CD14-positive monocyte (primary cell): ENCODE measurements at regions not wholly inside any gene's neighbourhood (a gene's known extent, or its start where the extent isn't known, plus 50 kb on each side); places are given as distances from the start of the nearest gene placed in this dataset.

Experiments used
- DNase-seq, 3 donors: peaks; one replicate each; pipeline ENCODE4 v3.0.0-alpha.2; 2011 to 2022
- H2AFZ ChIP-seq: 2 replicates; pipeline ENCODE4 v1.6.0; 2012; ENCODE audit warnings: mild to moderate bottlenecking, low read depth, low read length, inconsistent platforms; ENCODE audit not compliant: insufficient read depth, poor library complexity, severe bottlenecking
- H3K27ac ChIP-seq, 2 donors: 1 replicate in 1 of 2; 2 replicates in 1 of 2; pipeline ENCODE4 v1.5.1; 2012 to 2013; ENCODE audit warnings: low read length in 2 of 2, control low read depth in 1 of 2, inconsistent platforms in 1 of 2, low read depth in 1 of 2, mild to moderate bottlenecking in 1 of 2
- H3K27me3 ChIP-seq, 2 donors: one replicate each; pipeline versions ENCODE4 v1.6.0 to v1.6.1; 2011 to 2013; ENCODE audit warnings: low read length in 2 of 2; ENCODE audit not compliant: control insufficient read depth in 2 of 2, insufficient read depth in 2 of 2
- H3K36me3 ChIP-seq, 2 donors: replicated peaks in 1 of 2; 1 replicate in 1 of 2; 2 replicates in 1 of 2; pipeline versions ENCODE4 v1.5.1 to v1.6.1; 2012 to 2013; ENCODE audit warnings: low read length in 2 of 2, control low read depth in 1 of 2, inconsistent platforms in 1 of 2, mild to moderate bottlenecking in 1 of 2; ENCODE audit not compliant: insufficient read depth in 2 of 2, control insufficient read depth in 1 of 2
- H3K4me1 ChIP-seq, 2 donors: 1 replicate in 1 of 2; 2 replicates in 1 of 2; pipeline versions ENCODE4 v1.5.1 to v1.6.1; 2012 to 2013; ENCODE audit warnings: low read length in 2 of 2, control low read depth in 1 of 2, inconsistent platforms in 1 of 2, mild to moderate bottlenecking in 1 of 2, moderate library complexity in 1 of 2; ENCODE audit not compliant: insufficient read depth in 2 of 2, control insufficient read depth in 1 of 2
- H3K4me2 ChIP-seq: replicated peaks from 2 replicates; pipeline ENCODE3; 2012; ENCODE audit warnings: low read length, moderate library complexity, mild to moderate bottlenecking; ENCODE audit not compliant: poor library complexity, severe bottlenecking; ENCODE audit errors: extremely low read depth
- H3K4me3 ChIP-seq, 3 experiments: fragments of 200-600 bp in 1 of 3; sonication (generic) in 1 of 3; replicated peaks in 1 of 3; 1 replicate in 2 of 3; 2 replicates in 1 of 3; pipeline ENCODE4 v1.5.1; 2011 to 2013; ENCODE audit warnings: low read length in 3 of 3, mild to moderate bottlenecking in 3 of 3, control low read depth in 2 of 3, low read depth in 2 of 3, inconsistent platforms in 1 of 3, moderate library complexity in 1 of 3
- H3K79me2 ChIP-seq: 2 replicates; pipeline ENCODE4 v1.6.0; 2012; ENCODE audit warnings: mild to moderate bottlenecking, control low read depth, inconsistent platforms, low read length, moderate library complexity; ENCODE audit not compliant: insufficient read depth
- H3K9ac ChIP-seq: 2 replicates; pipeline ENCODE4 v1.6.0; 2017; ENCODE audit warnings: low read length, mild to moderate bottlenecking; ENCODE audit not compliant: insufficient read depth, poor library complexity, severe bottlenecking
- H3K9me3 ChIP-seq, 2 donors: replicated peaks in 1 of 2; 1 replicate in 1 of 2; 2 replicates in 1 of 2; pipeline versions ENCODE4 v1.5.1 to v1.6.1; 2012 to 2013; ENCODE audit warnings: low read length in 2 of 2, control low read depth in 1 of 2; ENCODE audit not compliant: control insufficient read depth in 1 of 2, insufficient read depth in 1 of 2
- H4K20me1 ChIP-seq: 2 replicates; pipeline ENCODE4 v1.6.0; 2012; ENCODE audit warnings: mild to moderate bottlenecking, low read length, control low read depth, moderate library complexity; ENCODE audit not compliant: insufficient read depth
- H3K27ac Mint-ChIP-seq, 7 donors: one replicate each; pipeline ENCODE4 v1.8.0; 2020; ENCODE audit warnings: mild to moderate bottlenecking in 7 of 7, mixed read lengths in 7 of 7, moderate library complexity in 6 of 7, inconsistent platforms in 2 of 7
- H3K27me3 Mint-ChIP-seq, 3 donors: one replicate each; pipeline ENCODE4 v1.8.0; 2021 to 2022; ENCODE audit warnings: low read depth in 3 of 3, mild to moderate bottlenecking in 3 of 3, mixed read lengths in 3 of 3, moderate library complexity in 3 of 3, inconsistent platforms in 1 of 3
- H3K36me3 Mint-ChIP-seq, 2 donors: one replicate each; pipeline ENCODE4 v1.8.0; 2020; ENCODE audit warnings: mixed read lengths in 2 of 2, inconsistent platforms in 1 of 2, mild to moderate bottlenecking in 1 of 2
- H3K4me1 Mint-ChIP-seq: one replicate; pipeline ENCODE4 v1.8.0; 2020; ENCODE audit warnings: mild to moderate bottlenecking, mixed read lengths
- H3K4me3 Mint-ChIP-seq, 2 donors: one replicate each; pipeline ENCODE4 v1.8.0; 2020; ENCODE audit warnings: mild to moderate bottlenecking in 2 of 2, mixed read lengths in 2 of 2, moderate library complexity in 1 of 2
- H3K9me3 Mint-ChIP-seq, 7 donors: one replicate each; pipeline ENCODE4 v1.8.0; 2020 to 2022; ENCODE audit warnings: mixed read lengths in 7 of 7, mild to moderate bottlenecking in 6 of 7, moderate library complexity in 6 of 7, inconsistent platforms in 2 of 7
- WGBS: methylation state at CpG from one replicate; pipeline ENCODE4 v1.1.5; 2013; ENCODE audit warnings: missing lambda C conversion rate; ENCODE audit not compliant: insufficient coverage; 5-methylcytosine and 5-hydroxymethylcytosine counted together
- intact Hi-C, 2 donors: fragments of 100-400 bp; cut with micrococcal nuclease; formaldehyde crosslinking; loops; one replicate each; pipeline versions ENCODE4 v1.15.0 to v1.15.1; 2023
- TF ChIP-seq, protein P1 (sequence below): fragments of 200-600 bp; IDR thresholded peaks from one replicate; pipeline ENCODE4 v1.8.0; 2022; ENCODE audit warnings: antibody characterized with exemption, mild to moderate bottlenecking

DNA sequence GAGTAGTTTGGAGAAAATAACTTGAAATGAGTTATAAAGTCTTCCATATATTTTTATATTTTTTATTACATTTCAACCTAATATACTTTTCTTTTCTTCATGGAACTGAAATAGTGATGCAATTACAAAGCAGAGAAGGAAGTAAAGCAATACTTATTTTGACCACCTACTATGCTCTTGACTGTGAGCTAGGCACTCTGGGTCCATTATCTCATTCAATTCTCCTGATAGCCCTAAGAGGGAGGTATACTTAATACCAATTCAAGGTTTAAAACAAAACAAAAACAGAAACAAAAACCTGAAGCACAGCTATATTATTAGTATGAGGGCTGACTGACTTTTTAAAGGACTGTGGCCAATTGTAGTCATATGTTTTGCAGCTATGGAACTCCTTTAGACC lies 193.5 kb downstream of the MAD2L1 start:
- Histone ChIP-seq H3K27ac (no peak overlapping the region), H3K4me3 (no peak overlapping the region), H2AFZ (no peak overlapping the region), H3K36me3 (no peaks in the 10 kb centered on the region), H3K9me3 (no peaks in the 10 kb centered on the region), H4K20me1 (no peaks in the 10 kb centered on the region), H3K9ac (no peak overlapping the region), H3K4me1 (no peaks in the 10 kb centered on the region), H3K27me3 (no peaks in the 10 kb centered on the region), H3K4me2 (no peak overlapping the region), H3K79me2 (no peaks in the 10 kb centered on the region)
- intact Hi-C loops: no loop called here
- TF ChIP-seq, protein P1, sequence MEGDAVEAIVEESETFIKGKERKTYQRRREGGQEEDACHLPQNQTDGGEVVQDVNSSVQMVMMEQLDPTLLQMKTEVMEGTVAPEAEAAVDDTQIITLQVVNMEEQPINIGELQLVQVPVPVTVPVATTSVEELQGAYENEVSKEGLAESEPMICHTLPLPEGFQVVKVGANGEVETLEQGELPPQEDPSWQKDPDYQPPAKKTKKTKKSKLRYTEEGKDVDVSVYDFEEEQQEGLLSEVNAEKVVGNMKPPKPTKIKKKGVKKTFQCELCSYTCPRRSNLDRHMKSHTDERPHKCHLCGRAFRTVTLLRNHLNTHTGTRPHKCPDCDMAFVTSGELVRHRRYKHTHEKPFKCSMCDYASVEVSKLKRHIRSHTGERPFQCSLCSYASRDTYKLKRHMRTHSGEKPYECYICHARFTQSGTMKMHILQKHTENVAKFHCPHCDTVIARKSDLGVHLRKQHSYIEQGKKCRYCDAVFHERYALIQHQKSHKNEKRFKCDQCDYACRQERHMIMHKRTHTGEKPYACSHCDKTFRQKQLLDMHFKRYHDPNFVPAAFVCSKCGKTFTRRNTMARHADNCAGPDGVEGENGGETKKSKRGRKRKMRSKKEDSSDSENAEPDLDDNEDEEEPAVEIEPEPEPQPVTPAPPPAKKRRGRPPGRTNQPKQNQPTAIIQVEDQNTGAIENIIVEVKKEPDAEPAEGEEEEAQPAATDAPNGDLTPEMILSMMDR: no peak
- Mint-ChIP-seq H3K4me1 (no peaks in the 10 kb centered on the region), H3K27ac (no peak overlapping the region), H3K9me3 (peaks cover 0 to 2% (median 0%) of the 10 kb centered on the region in 7 donors), H3K27me3 (peaks cover 0 to 1% (median 0%) of the 10 kb centered on the region in 3 donors), H3K4me3 (no peak overlapping the region), H3K36me3 (no peaks in the 10 kb centered on the region)
- DNase-seq: no peak

DNA sequence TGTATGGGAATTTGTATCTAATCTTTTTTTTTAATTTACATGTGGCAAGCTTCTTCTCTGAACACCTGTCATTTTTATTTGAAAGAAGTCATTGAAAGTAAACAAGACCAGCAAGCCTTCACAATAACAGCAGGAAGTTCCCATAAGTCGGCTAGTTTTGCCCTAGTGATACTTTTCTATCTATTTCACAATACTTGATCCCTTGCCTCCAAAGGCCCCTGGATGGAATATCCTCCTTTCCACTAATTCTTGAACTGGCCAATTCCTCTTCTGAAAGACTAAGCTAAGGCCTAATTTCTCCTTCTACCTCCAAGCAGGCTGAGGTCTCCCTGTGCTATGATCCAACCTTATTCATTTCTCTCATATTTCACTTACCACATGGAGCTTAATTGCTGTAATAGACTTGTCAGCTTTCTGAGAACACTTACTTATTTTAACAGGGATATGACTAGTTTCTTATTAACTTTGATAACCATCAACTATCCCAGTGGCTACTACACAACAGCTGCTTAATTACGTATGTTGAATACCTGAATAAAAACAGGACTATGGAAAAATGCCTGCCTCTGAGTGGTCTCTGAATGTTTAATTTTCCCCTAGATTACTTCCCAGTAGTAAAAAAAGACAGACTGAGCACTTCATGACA lies 194.2 kb downstream of the MAD2L1 start:
- no peaks in the 10 kb centered on the region for H3K4me1 Mint-ChIP-seq
- Histone ChIP-seq H3K9me3 (no peaks in the 10 kb centered on the region), H3K4me2 (no peak overlapping the region), H4K20me1 (no peaks in the 10 kb centered on the region), H3K36me3 (no peaks in the 10 kb centered on the region), H3K4me1 (no peaks in the 10 kb centered on the region), H3K79me2 (no peaks in the 10 kb centered on the region), H2AFZ (no peak overlapping the region), H3K27me3 (no peaks in the 10 kb centered on the region), H3K4me3 (no peak overlapping the region), H3K27ac (no peak overlapping the region), H3K9ac (no peak overlapping the region)
- H3K27ac Mint-ChIP-seq: no peak overlapping the region
- no peak for DNase-seq
- intact Hi-C loops: no loop called here
- no peaks in the 10 kb centered on the region for H3K36me3 Mint-ChIP-seq
- TF ChIP-seq, protein P1: no peak
- WGBS: 75% methylated on average over 1 of the region's 2 CpGs
- peaks cover 0 to 1% (median 0%) of the 10 kb centered on the region in 3 donors for H3K27me3 Mint-ChIP-seq
- H3K4me3 Mint-ChIP-seq: no peak overlapping the region
- peaks cover 0 to 2% (median 0%) of the 10 kb centered on the region in 7 donors for H3K9me3 Mint-ChIP-seq
